ENCODE measurements at regions not wholly inside any gene's neighbourhood (a gene's known extent, or its start where the extent isn't known, plus 50 kb on each side); places are given as distances from the start of the nearest gene placed in this dataset.

- TF ChIP-seq, protein P1, sequence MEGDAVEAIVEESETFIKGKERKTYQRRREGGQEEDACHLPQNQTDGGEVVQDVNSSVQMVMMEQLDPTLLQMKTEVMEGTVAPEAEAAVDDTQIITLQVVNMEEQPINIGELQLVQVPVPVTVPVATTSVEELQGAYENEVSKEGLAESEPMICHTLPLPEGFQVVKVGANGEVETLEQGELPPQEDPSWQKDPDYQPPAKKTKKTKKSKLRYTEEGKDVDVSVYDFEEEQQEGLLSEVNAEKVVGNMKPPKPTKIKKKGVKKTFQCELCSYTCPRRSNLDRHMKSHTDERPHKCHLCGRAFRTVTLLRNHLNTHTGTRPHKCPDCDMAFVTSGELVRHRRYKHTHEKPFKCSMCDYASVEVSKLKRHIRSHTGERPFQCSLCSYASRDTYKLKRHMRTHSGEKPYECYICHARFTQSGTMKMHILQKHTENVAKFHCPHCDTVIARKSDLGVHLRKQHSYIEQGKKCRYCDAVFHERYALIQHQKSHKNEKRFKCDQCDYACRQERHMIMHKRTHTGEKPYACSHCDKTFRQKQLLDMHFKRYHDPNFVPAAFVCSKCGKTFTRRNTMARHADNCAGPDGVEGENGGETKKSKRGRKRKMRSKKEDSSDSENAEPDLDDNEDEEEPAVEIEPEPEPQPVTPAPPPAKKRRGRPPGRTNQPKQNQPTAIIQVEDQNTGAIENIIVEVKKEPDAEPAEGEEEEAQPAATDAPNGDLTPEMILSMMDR (IDR thresholded peaks at IDR 0.05 in 8 of 11, conservative IDR thresholded peaks at IDR 0.05 in 3 of 11), result no peak
- no peak for TF ChIP-seq POLR2AphosphoS5 (IDR thresholded peaks at IDR 0.05)
- TF ChIP-seq POLR2A (IDR thresholded peaks at IDR 0.05), result no peak
- no peak overlapping the region for H3K27ac ChIP-seq
- H3K4me1 ChIP-seq, result no peaks in the 10 kb centered on the region
- peaks cover 0 to 9% (median 0%) of the 10 kb centered on the region in 7 donors for H3K27me3 ChIP-seq (replicated peaks in 1 of 7)
- no peaks in the 10 kb centered on the region for H3K36me3 ChIP-seq
- no peak overlapping the region for H3K4me3 ChIP-seq
- DNase-seq, result no peak
- intact Hi-C loops (cut with DNase I; ENCODE audit: low total_unique reads), result no loop called here
- WGBS, 5 donors, result 67 to 85% (median 83%) methylated on average over 4 of the region's 4 CpGs
- no peaks in the 10 kb centered on the region for H3K9me3 ChIP-seq
Observed at GRCh38 chr14:59091404-59091803, 97.1 kb upstream of the DAAM1 start.

DNA sequence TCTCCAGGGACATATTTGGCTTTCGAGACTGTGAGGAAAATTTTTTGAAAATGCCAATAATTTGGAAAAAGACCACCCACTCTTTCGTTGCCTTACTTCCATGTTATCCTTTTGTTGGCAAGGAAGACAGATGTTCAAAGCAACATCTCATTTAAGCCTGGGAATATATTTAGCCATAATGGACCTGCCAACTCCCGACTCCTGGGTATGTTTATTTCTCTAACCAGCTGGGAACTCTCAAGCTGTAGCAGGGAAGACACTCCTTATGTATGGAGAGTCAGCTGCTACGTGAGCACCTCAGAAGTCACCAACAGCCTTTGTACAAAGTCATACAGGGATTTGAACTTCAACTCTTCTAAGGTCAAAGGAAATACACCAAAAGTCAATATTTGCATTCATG, 96.5 kb upstream of the DAAM1 start:
- intact Hi-C loops (cut with DNase I; ENCODE audit: low total_unique reads), result no loop called here
- DNase-seq, result no peak
- H3K36me3 ChIP-seq, result no peaks in the 10 kb centered on the region
- peaks cover 0 to 9% (median 0%) of the 10 kb centered on the region in 7 donors for H3K27me3 ChIP-seq (replicated peaks in 1 of 7)
- TF ChIP-seq, protein P1 (IDR thresholded peaks at IDR 0.05 in 8 of 11, conservative IDR thresholded peaks at IDR 0.05 in 3 of 11), result no peak
- no peak for TF ChIP-seq POLR2AphosphoS5 (IDR thresholded peaks at IDR 0.05)
- no peak for TF ChIP-seq POLR2A (IDR thresholded peaks at IDR 0.05)
- H3K27ac ChIP-seq, result no peak overlapping the region
- H3K4me3 ChIP-seq, result no peak overlapping the region
- no peaks in the 10 kb centered on the region for H3K4me1 ChIP-seq
- no peaks in the 10 kb centered on the region for H3K9me3 ChIP-seq
- WGBS, 5 donors, result 70 to 85% (median 74%) methylated on average over 4 of the region's 4 CpGs

GRCh38 chr14:59093902-59094301, 94.6 kb upstream of the DAAM1 start:
- Histone ChIP-seq H3K4me3 (no peak overlapping the region), H3K9me3 (no peaks in the 10 kb centered on the region), H3K36me3 (no peaks in the 10 kb centered on the region), H3K27me3 (replicated peaks in 1 of 7) (peaks cover 0 to 9% (median 0%) of the 10 kb centered on the region in 7 donors), H3K4me1 (no peaks in the 10 kb centered on the region), H3K27ac (no peak overlapping the region)
- intact Hi-C loops (cut with DNase I; ENCODE audit: low total_unique reads), result no loop called here
- TF ChIP-seq POLR2A (IDR thresholded peaks at IDR 0.05), result no peak
- TF ChIP-seq POLR2AphosphoS5 (IDR thresholded peaks at IDR 0.05), result no peak
- TF ChIP-seq, protein P1 (IDR thresholded peaks at IDR 0.05 in 8 of 11, conservative IDR thresholded peaks at IDR 0.05 in 3 of 11), result no peak
- 82 to 92% (median 87%) methylated on average over 7 of the region's 7 CpGs for WGBS, 5 donors
- no peak for DNase-seq

DNA sequence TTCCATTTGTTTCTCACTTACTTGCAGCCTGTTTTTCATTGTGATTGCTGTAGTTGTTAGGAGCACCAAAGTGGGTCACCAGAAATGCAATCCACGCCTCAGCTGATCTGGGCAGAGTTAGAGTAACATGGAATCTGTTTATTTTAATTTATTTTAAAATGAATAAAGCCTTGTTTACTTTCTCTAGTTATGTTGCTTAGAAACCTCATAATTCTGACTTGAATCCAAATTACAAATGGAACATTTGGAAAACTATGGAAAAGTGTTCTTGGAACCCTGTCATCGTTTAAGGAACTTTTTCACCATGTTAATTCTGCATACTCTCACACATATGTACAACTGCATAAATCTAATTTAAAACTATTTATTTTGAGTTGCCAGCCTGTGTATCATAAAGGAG, 92.2 kb upstream of the DAAM1 start:
- Histone ChIP-seq H3K36me3 (no peaks in the 10 kb centered on the region), H3K4me1 (no peaks in the 10 kb centered on the region), H3K27ac (no peak overlapping the region), H3K4me3 (no peak overlapping the region), H3K9me3 (no peaks in the 10 kb centered on the region), H3K27me3 (replicated peaks in 1 of 7) (peaks cover 0 to 14% (median 0%) of the 10 kb centered on the region in 7 donors)
- TF ChIP-seq, protein P1 (IDR thresholded peaks at IDR 0.05 in 8 of 11, conservative IDR thresholded peaks at IDR 0.05 in 3 of 11), result no peak
- TF ChIP-seq POLR2A (IDR thresholded peaks at IDR 0.05) (no peak), POLR2AphosphoS5 (IDR thresholded peaks at IDR 0.05) (no peak)
- whole genome bisulfite sequencing, 5 donors, result 26 to 37% (median 35%) methylated on average over 2 of the region's 2 CpGs
- intact Hi-C loops (cut with DNase I; ENCODE audit: low total_unique reads), result no loop called here
- DNase-seq, result no peak
